Inflammatory macrophage (primary cell): ENCODE measurements at regions not wholly inside any gene's neighbourhood (a gene's known extent, or its start where the extent isn't known, plus 50 kb on each side); places are given as distances from the start of the nearest gene placed in this dataset.

ENCODE experiments used
- DNase-seq, 2 donors: peaks; one replicate each; pipeline ENCODE4 v3.0.0-alpha.2; 2020 to 2022

GRCh38 chr13:99055735-99056134 is 77.9 kb upstream of the DOCK9 start:
- DNase-seq, result no peak

- DNase-seq, result no peak
Measured at GRCh38 chr13:99056381-99057014, 78.6 kb upstream of the DOCK9 start.

DNA sequence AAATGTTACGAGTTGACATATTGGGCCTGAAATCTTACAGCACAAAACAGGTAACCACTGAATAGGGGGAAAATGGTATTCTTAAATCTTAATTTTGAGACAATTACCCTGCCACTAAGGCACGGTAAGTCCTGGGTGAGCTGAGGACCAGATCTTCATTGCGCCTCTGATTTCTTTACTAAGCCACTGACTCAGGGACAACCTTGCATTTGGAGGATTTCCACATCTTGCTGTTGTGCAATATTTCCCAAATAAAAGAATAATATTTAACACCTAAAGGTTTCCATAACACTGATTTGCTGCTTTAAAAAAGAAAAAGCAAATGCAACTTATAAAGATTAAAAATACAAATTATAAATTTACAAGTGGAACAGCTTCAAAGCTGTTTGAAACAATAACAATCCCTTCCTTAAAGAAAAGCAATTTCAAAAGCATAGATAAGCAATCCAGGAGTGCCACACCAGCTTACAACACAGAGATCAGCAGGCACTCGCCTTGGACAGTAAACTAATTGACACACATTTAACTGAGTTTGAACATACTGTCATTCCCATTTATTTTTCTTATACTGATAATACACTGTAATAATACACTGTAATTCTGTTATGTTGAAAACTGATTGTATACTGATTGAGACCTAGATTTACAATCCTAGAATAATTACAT is 79.6 kb upstream of the DOCK9 start:
- no peak for DNase-seq

- DNase-seq, result no peak
Measured at GRCh38 chr13:99058527-99059495, 80.9 kb upstream of the DOCK9 start.

GRCh38 chr13:99059498-99060075 is 81.7 kb upstream of the DOCK9 start:
- DNase-seq, result no peak

DNA sequence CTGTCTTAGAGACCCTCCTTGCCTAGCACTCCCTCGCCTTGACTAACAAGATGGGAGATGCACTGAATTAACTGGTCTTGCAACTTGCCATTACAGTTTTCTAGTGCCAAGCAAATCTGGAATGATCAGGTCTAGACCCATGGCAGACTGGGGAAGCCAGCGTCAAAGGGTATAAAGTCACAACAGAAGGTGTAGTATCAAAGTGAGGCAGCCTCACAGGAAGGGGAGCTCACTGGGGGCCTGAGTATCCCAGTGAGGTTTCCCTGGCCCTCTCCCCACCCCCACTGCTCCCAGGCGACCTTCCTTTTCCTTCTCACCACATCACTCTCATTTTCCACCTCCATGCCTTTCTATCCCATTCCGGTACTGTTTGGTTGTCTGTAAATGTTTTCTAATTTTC is 83.5 kb upstream of the DOCK9 start:
- no peak for DNase-seq

- DNase-seq, result no peak
Measured at GRCh38 chr13:99062593-99062992, 84.7 kb upstream of the DOCK9 start.

- DNase-seq, result no peak
Measured at GRCh38 chr13:99063178-99063577, 85.3 kb upstream of the DOCK9 start.

DNA sequence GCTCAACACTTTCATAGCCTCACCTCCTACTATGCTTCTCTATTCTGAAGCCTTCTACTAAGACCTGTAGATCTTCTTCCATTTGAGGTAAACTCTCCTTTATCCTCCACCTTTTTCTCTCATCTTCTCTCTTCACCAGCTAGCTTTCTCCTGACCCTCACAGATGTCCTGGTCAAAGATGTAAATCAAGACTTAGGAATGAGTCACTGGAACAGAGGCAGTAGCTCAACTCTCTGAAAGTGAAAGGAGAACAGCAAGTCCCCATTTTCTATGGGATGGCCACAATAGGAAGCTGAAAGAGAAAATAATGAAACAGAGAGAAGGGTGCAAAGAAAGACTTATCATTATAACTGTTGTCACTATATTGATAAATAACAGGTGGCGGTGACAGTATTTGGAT is 86.1 kb upstream of the DOCK9 start:
- no peak for DNase-seq

- DNase-seq, result no peak
Measured at GRCh38 chr13:99064624-99065234, 86.9 kb upstream of the DOCK9 start.

GRCh38 chr13:99065235-99066015 is 87.6 kb upstream of the DOCK9 start:
- no peak for DNase-seq

GRCh38 chr13:99066219-99066618 is 88.4 kb upstream of the DOCK9 start:
- no peak for DNase-seq

DNA sequence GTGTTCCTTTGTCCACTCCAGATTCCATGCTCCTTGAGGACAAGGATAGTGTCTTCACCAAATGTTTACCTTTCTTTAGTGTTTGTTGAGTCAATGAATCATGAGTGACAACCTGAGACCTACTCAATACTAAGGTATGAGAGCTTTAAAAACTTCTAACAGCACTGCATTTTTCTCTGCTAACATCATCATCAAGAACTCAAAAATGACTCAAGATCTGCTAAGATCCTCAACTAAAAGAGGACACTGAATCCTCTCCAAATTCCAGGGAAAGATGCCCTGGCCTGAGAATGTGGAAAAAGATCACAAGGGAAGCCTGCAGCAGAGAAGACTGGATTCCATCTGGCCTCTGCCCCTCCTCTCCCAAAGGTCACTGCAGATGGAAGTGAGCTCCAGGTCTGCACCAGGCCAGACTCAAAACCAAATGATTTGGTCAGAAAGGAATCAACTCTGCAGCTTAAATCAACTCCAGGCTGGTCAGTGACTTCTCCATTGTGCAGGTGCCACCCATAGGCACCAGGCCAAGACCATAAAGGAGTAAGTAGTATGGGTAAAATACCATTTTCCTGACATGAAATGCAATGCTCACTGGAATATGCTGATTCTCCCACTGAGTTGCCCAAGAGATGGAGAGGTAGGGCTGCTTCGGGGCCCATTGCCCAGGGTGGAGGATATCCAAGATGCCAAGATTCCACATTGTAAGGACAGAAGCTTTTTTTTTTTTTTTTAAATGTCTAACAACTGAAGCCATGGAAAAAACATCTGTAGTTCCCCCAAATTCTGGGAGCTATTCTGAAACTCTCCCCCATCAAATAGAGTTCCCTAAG is 89.5 kb upstream of the DOCK9 start:
- no peak for DNase-seq

DNA sequence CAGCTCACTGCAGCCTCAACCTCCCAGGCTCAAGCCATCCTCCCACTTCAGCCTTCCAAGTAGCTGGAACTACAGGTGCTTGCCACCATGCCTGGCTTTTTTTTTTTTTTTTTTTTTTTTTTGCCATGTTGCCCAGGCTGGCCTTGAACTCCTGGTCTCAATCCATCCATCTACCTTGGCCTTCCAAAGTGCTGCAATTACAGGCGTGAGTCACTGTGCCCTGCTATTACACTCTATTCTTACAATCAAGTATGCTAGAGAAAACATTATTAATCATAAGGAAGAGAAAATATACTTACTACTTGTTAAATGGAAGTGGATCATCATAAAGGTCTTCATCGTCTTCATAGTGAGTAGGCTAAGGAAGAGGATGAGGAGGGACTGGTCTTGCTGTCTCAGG is 93.3 kb upstream of the DOCK9 start:
- no peak for DNase-seq

DNA sequence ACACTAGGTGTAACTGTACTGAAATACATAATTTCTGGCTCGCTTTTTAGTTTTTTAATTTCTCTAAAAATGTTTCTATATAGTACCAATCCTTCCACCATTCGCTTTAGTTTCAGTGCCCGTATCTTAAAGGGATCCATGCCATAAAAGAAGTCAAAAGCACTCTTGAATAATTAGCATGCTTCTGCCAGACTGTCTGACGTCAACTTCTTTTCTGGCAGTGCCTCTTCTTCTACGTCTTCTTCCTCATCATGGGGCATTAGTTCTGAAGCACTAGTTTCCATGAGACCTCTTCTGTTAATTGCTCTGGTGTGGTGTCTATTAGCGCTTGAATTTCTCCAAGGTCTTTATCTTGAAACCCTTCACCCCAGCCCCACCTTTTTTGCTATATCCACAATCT is 93.8 kb upstream of the DOCK9 start:
- no peak for DNase-seq

- no peak for DNase-seq
Measured at GRCh38 chr13:99072356-99072755, 94.5 kb upstream of the DOCK9 start.

DNA sequence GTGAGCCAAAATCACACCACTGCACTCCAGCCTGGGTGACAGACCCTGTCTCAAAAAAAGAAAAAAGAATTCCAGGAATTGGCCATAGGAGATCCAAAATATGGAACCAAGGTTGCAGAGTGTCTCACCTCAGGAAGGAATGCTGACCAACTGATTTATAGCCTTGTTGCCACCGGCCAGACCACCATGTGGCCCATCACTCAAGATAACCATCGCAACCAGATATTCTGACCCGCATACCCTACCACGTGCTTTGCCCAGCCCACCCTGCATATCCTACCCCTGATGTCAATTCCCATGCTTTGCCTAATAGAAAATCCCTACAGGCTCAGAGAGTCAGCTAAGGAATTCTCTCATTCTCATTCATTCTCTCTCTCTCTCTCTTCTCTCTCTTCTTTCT is 95.1 kb upstream of the DOCK9 start:
- DNase-seq, result no peak

DNA sequence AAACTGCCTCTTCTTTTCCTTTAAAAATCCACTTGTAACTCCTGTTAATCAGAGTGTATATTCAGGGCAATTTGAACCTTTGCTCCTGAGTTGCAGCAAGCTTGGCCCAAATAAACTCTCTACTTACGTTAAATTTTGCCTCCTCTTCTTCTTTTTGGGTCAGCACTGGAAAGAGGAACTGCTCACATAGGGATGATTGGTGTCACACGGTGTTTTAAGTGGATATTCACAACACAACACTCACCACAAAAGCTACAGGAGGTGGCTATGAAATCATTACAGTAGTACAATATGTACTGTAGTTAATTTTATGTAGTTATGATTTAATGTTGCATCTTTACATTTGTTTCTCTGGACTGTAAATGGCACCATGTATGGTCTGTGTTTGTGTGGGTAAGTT is 96.8 kb upstream of the DOCK9 start:
- DNase-seq, result no peak

- no peak for DNase-seq
Measured at GRCh38 chr13:99075268-99076191, 97.7 kb upstream of the DOCK9 start.
